GM19372 (cell line): ENCODE measurements at regions not wholly inside any gene's neighbourhood (a gene's known extent, or its start where the extent isn't known, plus 50 kb on each side); places are given as distances from the start of the nearest gene placed in this dataset.

Source experiments
- ATAC-seq: cut with Tn5 transposase; IDR thresholded peaks from one replicate; pipeline ENCODE4 v1.9.1; 2021; ENCODE audit warnings: mild to moderate bottlenecking, low read depth, moderate library complexity; ENCODE audit not compliant: unreplicated experiment

DNA sequence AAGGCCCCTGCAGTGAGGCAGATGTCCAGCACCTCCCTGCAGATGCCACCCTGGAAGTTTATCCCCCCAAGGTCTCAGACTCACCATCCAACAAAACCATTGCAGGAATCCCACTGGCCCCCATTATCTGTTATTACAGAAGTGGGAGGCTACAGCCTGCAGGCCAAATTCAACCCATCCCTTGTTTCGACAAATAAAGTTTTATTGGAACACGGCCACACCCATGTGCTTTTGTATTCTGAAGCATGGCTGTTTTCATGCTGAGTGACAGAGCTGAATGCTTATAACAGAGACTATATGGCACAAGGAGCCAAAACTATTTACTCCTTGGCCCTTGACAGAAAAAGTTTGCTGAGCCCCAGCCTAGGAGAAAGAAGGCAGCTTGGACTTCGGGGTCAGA lies 428.8 kb downstream of the CDK5RAP2 start:
- ATAC-seq, result no peak

DNA sequence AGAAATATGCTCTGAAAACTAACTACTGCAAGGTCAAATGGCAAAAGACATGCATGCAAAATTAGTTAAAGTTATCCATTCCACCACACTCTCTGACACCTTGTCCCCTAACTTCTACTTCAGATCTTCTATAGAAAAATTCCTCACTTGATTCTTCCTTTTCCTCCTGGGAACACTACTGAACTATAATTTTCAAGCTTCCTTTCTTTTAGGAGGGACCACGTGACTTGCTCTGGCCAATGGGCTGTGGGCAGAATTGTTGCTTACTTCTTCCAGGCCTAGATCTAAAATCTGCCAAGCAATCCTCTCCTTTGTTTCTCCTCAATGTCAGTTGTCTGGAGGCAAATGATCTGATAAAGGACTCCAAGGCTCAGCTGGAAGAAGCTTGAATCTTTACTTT lies 441.0 kb downstream of the CDK5RAP2 start:
- no peak for ATAC-seq

DNA sequence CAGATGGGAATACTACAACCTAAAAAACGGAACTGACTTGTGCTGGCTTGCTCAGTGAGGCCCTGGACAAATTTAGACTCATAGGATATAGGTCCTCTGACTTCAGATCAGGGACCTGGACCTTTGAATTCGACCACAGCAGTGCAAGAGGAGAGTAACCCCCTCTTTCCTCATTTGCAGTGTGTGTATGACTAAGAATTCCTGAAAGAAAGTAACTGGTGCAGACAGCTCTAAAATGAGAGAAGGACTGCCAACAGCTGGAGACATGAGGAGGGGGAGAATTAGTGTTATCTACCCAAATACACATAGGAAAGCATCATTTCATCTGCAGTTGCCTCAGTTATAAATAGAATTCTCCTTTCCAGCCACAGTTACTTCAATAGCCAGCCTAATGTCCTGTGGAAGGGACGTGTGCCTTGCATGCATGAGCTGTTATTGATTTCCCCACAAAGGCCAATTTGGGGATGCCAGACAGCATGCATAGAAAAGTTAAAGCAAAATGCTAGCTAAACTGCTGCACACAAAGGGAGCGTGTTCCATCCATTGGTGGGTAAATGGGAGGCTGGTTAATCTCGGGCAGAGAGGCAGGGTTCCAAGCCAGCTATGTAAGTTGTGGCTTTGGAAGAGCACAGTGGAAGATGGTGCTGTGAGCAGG lies 442.7 kb downstream of the CDK5RAP2 start:
- no peak for ATAC-seq

DNA sequence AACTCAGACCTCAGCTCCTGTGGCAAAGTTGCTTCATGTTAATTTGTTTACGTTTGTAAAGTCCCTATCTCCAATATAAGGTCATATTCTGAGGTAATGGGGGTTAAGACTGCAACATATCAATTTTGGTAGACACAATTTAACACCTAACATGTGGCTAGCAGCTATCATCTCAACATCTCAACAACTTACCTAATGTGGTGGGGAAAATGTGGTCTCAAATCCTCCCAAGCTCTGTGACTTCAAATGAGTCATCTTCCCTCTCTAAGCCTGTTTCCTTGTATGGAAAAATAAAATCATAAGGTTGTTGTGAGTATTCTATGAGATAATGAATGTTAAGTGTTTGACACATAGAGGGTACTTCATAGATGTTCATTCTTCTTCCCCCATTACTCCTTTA lies 443.3 kb downstream of the CDK5RAP2 start:
- no peak for ATAC-seq

DNA sequence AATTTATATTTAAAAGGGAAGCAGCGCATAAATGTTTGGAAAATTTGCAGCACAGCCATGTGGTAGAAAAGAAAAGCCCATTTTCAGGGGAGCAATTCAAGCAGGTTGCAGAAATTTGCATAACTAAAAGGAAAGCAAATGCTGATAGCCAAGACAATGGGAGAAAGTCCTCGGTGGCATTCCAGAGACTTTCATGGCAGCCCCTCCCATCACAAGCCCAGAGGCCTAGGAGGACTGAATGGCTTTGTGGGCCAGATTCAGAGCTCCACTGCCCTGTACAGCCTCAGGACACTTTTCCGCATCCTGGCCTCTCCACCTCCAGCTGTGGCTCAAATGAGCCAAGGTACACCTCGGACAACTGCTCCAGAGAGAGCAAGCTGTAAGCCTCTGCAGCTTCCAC lies 462.9 kb downstream of the CDK5RAP2 start:
- ATAC-seq, result no peak

DNA sequence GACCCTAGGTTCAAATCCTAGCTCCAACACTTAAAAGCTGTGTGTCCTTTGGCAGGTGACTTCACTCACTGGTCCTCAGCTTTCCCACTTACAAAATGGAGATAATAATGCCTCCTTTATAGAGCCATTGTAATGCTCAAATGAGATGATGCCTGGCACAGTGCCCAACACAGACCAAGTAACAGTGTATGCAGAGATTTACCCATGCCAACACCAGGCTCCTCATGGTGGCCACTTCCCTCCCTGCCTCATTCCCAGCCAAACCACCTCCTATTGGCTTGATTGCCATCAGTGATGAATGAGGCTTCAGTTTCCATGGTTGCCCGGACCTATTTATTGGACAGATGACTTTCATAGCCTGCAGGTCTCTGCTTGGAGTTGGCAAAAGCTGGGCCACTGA lies 469.4 kb downstream of the CDK5RAP2 start:
- no peak for ATAC-seq

DNA sequence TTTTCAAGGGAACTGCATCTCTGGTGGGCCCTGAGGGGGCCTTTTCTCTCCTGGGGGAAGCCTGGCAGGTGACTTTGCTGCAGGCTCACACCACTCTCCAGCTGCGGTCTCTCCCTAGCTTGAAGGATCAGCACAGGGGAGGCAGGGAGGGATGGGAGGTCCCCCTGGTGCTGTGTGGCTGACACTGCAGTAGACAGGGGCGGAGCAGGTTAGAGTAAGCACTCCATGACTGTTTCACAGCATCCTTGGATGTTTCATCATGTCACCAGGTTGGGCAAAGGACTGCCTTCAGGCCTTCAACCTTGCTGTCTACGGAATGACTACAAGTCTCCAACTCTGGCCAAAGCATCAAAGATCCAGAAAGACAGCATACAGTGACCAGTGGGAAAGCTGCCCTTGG lies 470.7 kb downstream of the CDK5RAP2 start:
- ATAC-seq, result no peak

DNA sequence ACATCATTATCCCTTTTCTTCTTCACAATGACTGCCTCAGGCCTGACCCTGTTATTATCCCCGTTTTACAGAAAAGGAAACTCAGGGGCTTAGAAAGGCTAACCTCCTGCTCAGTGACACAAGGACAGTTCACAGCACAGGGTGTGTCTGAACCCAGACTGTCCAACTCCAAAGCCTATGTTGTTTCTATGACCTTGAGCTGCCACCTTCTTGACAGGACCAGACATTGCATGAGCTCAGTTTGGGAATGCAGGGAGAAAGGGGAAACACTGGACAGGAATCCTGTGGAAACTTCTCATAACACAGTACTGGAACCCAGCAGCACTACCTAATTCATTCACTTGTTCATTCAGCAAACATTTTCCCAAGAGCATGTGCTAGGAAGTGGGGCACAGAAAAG lies 472.8 kb downstream of the CDK5RAP2 start:
- no peak for ATAC-seq

DNA sequence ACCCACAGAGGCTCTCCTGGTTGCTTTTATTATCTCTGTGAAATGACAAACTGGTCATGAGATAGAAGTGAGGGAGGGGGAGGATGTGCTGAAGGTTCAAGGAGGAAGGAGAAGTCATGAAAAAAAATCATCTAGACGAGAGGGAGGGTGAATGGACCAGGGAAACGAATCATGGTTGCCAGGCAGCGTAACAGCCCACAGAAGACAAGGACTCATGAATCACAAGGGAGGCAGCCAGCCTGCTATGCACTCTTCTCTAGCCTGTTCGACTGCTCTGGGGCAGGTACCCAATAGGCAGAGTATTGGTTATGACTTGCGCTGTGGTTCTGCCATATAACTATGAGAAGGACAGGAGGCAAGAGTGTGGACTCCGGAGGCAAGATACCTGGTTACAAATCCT lies 475.2 kb downstream of the CDK5RAP2 start:
- no peak for ATAC-seq

DNA sequence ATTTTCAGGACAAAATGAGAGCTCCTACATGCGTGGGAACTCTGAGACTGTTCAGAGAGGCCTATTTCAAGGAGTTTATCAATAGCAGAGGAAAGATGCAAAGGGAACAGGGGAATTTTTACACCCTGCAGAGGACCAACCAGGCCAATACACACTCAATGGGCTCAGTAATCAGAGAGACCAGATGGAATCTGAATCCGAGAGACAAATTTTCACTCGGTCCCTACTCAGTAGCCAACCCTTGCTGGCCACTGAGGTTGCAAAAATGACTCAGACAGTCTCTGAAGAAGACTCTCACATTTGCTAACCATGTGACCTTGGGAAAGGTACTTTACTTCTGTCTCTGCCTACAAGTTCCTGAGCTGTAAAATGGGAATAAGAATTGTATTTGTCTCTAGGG lies 479.4 kb downstream of the CDK5RAP2 start:
- no peak for ATAC-seq

DNA sequence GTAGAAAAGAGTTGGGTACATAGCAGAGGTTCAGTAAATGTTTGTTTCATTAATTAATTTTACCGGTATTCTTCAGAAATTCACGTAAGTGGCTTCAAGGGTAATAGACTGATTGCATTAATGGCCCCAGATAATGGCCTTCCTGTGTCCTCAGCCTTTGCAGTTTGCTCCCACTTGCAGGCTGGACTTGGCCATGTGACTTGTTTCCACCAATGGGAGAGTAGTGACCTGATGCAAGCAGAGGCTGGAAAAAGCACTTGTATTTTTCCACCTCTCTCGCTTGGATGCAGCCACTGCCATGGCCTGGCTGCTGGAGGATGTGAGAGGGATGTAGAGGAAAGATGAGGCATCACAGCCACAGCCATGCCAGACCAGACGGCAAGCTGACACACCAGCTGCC lies 480.9 kb downstream of the CDK5RAP2 start:
- no peak for ATAC-seq

DNA sequence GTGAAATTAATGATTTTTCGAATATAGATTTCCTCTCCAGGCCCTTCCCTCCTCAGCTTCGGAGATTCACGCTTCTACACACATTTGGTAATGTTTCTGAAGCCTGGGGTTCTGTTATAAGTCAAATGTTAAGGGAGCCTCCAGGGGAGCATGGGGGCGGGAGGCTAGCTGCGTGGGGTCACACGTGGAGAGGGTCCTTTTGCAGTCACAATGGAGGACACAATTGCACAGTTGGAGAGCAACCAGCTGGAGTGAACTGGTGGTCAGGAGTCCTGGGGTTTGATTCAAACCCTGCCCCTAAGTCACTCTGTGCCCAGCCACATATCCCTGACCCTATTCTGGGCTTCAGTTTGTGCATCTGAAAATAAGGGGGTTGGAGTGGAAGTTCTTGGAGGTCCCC lies 481.4 kb downstream of the CDK5RAP2 start:
- ATAC-seq, result no peak

DNA sequence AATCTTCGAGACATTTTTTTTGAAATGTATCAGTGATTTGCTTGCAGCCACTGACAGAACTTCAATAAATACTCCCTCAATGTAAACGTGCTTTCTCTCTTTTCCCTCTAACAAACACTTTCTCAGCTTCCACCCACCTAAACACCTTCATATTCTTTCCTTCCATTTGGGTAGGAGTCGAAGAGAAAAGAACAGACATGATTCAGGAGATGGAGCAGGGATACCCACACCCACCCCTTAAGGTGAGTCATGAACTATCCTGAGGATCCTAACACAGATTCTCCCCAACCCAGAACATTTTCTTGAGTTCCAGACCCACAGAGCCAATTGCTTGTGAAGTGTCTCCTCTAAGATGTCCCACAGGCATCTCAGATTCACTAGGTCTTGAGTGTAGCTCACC lies 488.8 kb downstream of the CDK5RAP2 start:
- ATAC-seq, result no peak

DNA sequence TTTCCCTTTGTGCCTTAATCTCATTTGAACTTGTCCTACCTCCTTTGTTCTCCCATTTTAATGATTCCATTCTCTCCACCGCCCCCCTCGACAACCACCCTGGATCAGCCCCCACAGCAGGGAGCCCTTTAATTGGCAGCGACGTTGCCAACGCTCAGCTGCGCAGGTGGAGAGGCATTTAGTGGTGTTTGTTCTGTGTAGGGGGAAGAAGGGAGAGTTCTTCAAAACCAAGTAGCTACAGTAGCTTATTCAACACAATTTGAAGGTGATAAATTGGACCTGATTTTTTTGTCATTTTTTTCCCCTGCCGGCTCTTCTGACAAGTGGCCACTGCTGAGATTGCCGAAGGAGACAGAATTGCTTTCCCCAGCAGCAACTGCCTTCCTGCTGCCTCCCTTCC lies 499.1 kb downstream of the CDK5RAP2 start:
- ATAC-seq, result no peak

DNA sequence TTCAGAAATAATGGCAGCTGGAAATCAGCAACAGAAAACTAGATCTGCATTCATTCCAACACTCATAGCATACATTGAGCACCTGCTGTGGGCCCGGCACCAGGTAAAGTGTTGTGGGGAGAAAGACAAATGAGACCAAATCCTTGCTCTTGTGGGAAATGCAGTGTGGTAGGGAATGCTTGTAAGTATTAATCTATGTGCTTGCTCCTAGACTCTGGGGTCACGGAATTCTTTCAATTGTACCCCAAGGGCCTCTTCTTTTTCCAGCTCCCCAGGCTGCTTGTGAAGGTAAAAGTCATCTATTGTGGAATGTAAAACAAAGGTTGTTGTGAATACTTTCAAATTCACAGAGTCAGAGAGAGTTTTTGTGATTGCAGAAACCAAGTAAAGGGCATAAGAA lies 501.9 kb downstream of the CDK5RAP2 start:
- ATAC-seq, result no peak

DNA sequence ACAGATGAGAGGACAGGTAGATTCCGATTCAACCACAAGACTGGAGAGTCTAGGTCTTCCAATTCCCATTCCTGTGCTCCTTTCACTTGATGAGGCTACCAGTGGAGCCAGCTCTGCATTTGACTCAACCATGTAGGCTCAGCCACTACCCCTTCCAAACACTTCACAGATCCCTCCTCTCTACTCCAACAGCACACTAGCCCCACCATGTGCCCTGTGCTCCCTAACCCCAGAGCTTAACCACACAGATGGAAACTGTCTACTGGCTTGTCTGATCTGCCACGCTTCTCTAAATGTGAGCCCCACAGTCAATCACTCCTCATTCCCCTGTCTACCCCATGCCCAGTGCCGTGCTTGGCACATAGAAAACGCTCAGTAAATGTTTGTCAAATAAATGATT lies 508.2 kb downstream of the CDK5RAP2 start:
- no peak for ATAC-seq

DNA sequence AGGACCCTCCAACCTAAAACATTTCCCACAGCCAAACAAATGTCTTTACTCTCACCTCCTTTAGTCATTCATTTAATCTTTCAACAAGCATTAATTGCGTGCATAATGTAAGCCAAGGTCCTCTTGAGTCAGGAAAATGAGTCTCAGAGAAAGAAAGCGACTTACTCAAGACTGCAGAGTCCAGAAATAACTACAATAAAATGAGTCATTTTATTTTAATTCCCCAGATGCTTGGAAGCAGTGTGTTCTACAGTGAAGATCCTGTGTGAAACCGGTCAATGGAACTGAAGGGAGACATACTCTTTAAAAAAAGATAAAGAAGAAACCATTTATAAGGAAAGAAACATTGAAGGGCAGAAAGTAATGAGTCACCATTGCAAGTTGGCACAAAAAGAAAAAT lies 513.7 kb downstream of the CDK5RAP2 start:
- no peak for ATAC-seq

DNA sequence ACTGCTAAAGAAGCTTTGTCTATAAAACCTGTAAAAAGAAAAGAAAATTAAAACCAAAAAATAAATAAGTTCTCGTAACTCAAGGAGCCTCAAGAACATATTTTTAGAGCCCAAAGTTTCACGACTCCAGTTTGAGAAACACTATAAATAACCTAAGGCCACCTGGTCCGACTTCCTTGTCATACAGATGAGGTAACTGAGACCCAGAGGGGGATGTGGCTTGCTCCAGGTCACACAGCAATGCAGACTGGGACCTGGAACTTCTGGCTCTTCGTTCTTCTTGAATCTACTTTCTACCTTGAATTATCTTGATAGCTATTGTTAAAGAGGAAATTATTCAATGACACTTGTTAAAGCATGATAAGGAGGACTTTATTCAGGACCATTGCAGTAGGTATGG lies 514.8 kb downstream of the CDK5RAP2 start:
- no peak for ATAC-seq

DNA sequence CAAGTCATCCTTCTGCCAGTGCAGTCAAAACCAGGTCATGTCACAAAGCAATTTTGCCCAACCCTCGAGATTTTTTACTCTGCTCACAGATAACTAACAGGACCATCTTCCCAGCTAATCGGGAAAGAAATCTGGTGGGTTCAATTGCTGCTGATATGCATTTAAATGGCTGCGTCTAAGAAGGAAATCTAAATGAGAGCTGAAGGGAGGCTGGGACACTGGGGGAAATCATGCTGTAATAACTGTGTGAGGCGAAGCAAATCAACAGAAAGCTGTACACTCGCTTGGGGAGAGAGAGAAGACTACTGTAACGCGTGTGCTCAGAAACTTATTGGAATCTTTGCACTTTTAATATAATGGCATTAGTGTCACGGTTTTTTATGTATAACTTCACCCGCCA lies 535.0 kb downstream of the CDK5RAP2 start:
- no peak for ATAC-seq

DNA sequence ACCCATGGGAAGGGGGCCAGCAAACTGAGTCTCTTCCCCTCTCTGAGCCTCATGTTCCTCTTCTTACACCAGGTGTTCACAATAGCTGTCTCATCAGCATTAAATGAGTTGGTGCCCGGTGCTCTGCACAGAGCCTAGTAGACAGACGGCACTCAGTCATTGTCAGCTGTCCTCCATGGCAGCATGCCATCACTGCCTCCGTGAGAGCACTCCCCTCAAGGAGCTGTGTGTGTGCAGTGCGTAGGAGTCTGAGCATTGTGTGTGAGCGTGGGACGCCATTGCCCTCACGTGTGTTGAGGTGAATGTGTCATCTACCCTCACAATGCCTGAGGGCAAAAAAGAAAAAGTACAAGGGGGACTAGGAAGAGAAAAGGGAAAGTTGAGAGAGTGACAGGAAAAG lies 536.5 kb downstream of the CDK5RAP2 start:
- no peak for ATAC-seq

DNA sequence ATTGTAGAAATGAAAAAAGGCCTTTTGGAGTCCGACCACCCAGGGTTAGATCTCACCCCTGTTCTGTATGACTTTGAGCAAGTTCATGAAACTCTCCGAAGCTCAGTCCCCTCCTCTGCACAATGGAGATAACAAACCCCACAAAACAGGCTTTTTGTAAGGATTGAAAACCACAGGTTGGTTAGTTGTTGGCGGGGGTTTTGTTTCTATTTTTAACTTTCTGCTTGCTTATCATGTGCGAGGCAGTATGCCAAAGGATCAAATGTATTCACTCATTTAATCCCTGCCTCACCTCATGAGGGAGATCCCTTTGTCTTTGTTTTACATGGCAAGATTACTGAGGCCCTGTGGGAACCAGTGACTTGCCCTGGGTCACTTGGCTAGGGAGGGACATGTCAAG lies 539.1 kb downstream of the CDK5RAP2 start:
- no peak for ATAC-seq

DNA sequence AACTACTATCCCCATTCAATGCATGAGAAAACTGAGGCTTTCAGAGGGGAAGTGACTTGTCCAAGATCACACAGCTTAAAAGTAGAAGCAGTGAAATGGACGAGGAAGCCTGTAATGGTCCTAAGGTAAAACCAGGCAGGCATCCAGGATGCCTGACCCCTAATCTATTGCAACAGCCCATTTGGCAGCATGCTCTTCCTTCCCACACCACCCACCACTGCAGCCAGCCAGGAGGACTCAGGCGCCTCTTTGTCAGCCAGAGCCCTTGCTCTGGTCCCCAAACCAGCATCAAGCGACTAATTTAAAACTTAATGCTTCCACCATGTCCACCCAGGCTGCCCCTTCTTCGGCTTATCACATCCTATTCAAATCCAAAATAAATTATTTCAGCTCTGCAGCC lies 541.6 kb downstream of the CDK5RAP2 start:
- ATAC-seq, result no peak

DNA sequence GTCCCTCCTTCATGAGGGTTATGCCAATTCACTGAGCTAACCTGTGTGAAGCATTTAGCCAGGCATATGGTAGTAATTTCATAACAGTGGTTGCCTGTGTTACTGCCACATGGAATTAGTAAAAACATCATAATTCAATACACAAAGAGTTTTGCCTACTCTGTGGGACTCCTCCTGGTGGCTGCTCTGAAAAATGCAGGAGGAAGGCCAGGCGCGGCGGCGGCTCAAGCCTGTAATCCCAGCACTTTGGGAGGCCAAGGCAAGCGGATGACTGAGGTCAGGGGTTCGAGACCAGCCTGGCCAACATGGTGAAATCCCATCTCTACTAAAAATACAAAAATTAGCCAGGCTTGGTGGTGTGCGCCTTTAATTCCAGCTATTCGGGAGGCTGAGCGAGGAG lies 547.3 kb downstream of the CDK5RAP2 start:
- no peak for ATAC-seq
